HG03108 (cell line): ENCODE measurements at regions not wholly inside any gene's neighbourhood (a gene's known extent, or its start where the extent isn't known, plus 50 kb on each side); places are given as distances from the start of the nearest gene placed in this dataset.

ENCODE experiments used
- ATAC-seq: cut with Tn5 transposase; IDR thresholded peaks from one replicate; pipeline ENCODE4 v1.9.1; 2021; ENCODE audit warnings: moderate library complexity; ENCODE audit not compliant: unreplicated experiment

DNA sequence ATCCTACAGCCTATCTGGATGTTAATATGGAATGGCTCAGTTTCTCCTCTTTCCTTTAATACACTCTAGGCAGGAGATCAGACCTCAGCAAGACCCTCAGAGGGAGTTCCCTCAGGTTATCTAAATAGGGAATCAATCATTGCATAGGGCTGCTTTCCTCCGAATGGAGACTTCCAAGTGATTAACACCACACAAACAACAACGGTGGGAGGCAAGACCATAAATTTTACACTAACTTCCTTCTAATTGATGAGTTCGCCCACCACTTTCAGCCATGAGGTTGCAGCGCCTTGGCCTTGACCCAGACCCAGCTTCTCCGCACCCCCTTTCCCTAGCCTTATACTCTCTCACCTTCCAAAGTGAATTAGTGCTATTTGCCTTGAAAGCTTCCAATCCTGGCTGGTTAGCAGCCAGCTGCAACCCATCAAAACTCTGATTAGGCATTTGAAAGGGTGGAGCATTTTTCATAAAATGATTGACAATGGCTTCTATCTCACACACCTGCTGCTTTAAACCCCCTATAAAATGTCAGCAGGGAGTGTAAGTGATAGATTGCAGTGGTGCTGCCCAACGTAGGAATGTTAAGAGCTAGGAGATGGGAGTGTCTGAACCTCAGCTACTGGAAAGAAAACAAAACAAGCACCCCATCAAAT lies 534.9 kb upstream of the USP24 start:
- no peak for ATAC-seq

DNA sequence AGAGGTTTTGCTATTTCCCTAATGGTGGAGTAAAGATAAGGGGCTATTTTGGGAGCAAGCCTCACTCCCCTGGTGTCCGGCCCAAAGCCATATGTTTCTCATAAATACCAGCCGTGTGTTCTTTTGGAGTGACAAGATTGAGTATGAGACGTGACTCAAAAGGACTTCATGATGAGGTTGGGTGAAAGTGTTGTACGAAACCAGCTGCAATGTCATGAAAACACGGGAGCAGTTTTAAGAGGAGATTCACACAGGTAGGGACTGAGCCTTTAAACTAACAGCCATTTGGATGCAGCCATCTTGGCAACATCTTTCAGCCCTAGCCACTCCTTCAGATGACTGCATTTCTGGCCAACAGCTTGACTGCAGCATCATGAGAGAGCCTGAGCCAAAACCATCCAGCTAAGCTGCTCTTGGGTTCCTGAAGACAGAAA lies 532.3 kb upstream of the USP24 start:
- ATAC-seq, result no peak

DNA sequence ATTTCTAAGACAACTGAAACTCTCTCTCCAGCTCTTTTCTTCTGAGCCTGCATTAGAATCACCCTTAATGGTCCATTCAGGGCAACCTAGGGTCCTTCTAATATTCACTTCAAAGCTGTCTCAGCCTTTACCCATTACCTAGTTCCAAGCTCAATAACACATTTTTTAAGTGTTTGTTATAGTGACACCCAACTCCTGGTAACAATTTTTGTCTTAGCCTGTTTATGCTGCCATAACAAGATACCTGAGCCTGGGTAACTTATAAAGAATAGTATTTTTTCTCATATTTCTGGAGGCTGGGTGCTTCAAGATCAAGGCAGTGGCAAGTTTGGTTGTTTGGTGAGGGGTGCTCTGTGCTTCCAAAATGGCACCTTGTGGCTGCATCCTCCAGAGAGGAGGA lies 531.5 kb upstream of the USP24 start:
- ATAC-seq, result no peak

DNA sequence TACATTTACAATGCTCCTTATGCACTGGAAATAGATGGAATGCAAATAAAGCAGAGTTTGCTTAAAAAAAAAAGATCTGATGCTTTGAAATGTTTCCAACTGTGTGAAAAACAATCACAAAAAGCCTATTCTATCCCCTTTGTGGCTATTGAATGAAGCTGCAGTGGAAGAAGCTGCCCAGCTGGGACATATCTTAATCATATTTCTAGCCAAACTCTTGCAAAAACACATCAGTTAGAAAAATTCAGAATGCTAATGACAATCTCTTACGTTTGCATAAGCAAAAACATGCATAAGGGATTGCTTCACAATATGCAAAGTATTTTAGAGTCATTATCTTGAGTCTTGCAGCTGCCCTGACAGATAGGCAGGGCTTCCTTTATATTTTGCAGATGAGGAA lies 526.4 kb upstream of the USP24 start:
- ATAC-seq, result no peak

DNA sequence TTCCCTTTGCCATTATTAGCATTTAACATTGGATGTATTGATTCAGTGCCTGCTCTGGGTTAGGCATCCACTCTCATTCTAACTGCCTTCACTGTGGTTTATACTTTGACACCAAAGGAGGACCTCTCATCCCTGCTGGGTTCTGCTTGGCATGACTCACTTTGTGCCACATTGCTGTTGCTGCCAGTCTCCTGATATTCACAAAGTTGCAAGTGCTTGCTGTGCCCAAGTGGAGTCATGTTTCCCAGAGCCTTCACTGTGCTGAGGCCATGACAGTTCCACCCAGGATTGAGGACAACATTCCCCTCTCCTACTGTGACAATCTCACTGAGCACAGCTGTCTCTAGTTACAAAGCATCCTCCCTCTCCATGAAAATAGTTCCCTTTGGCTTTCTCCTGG lies 519.9 kb upstream of the USP24 start:
- ATAC-seq, result no peak

GRCh38 chr1:55726994-55727393 lies 511.8 kb upstream of the USP24 start:
- ATAC-seq, result no peak

DNA sequence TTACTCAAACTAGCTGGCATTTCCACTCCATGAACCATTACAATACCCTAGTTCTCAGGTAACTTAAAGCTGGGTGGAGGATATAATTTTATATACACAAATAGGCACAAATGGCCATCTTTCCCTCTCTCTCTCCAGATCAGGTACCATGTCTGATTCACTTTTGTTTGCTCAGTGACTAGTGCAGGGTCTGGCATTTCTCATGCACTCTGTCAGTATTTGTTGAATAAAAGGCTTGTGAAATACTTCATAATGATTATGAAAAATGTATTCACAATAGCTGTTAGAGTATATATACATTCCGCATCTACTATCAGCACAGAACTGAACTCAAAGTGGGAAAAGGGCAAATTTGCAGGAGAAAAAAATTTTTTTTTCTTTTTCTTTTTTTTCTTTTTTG lies 510.2 kb upstream of the USP24 start:
- no peak for ATAC-seq

DNA sequence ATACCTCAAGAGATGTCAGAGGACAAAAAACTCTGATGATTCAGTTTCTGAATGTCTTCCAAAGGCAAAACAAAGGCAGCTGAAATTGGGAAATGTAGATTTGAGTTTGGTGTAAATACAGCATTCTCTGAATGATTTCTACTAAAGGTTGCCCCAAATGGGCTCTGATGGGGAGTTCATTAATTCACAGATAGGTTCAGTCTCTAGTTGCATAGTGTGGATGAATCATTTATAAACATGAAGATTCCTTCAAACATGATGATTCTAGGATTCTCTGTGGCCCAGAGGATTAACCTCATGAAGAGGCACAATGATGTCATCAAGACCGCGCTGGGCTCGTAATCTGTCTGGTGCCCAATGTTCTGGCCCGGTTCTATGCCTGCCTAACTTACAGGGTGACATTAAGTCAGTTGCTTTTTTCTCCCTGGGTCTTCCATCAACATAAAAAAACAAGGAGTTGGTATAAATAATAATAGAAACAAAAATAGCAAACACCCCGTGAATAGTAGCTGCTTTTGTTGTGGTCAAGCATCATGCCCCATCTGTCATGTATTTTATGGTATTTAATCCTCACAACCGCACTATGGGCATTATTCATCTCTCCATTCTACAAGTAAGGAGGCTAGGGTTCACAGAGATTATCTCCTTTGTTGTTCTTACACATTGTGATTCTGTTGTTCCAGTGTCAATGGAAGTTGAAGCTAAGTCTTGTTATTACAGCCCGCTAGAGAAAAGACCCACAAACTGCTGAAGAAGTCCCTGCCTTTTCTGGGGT lies 509.6 kb upstream of the USP24 start:
- no peak for ATAC-seq

GRCh38 chr1:55723001-55723400 lies 507.8 kb upstream of the USP24 start:
- ATAC-seq, result no peak

GRCh38 chr1:55720261-55720660 lies 505.1 kb upstream of the USP24 start:
- no peak for ATAC-seq

GRCh38 chr1:55718758-55719671 lies 503.9 kb upstream of the USP24 start:
- ATAC-seq, result no peak

- no peak for ATAC-seq
Measured at GRCh38 chr1:55717111-55717510, 501.9 kb upstream of the USP24 start.

GRCh38 chr1:55716610-55717009 lies 501.4 kb upstream of the USP24 start:
- ATAC-seq, result no peak

GRCh38 chr1:55716151-55716550 lies 501.0 kb upstream of the USP24 start:
- ATAC-seq, result no peak

- no peak for ATAC-seq
Measured at GRCh38 chr1:55714230-55714629, 499.1 kb upstream of the USP24 start.

- ATAC-seq, result no peak
Measured at GRCh38 chr1:55713516-55713915, 498.4 kb upstream of the USP24 start.

- no peak for ATAC-seq
Measured at GRCh38 chr1:55712148-55712547, 497.0 kb upstream of the USP24 start.

DNA sequence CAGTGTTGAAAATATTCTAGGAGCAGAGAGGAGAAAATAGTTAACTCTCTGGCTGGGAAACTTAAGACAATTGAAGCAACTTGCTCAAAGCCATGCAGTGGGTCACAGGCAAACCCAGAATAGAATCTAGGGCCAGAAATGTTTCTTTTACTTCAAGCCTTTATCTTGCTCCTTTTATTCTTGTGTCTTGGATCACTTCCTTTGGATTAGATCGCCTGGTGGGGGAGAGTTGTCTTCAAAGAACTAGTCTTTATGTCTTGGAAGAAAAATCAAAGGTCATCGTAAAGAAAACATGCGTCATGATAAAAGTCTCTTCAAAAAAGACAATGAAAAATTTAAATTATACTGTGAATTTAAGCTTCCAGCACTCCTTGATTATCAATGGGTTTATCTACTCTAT lies 493.6 kb upstream of the USP24 start:
- no peak for ATAC-seq

DNA sequence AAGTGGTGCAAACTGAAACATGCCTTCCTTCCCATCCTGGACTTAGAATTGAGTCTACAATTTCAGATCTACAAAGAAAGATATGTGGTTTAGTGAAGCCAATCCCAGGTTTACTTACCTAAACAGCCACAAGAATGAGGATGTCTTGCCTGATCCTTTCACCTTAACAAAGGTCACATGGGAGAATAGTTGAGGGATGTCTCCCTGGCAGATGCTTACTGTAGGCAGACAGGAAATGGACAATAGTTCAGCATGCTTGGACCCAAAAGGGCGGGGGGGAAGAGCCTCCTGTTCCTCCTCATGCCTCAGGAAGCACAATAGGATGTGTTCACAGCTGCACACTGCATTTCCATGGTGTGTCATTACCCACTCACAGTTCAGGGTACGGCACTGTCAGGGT lies 492.7 kb upstream of the USP24 start:
- no peak for ATAC-seq

DNA sequence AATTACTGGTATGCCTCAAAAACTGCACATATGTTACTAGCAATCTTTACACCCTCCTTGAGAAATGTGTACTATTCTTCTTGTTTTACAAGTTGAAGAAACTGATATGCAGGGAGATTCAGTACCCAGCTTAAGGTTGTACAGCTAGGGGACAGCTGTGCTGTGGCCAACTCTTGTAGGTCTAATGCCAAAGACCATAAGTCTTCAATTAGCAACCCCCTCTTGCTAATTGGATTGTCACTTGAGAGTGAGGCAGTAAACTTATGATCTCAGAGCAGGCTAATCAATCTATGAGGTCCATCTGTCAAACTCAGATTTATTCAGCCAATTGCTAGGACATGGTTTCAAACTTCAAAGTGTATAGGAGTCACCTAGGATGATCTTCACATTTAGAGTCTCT lies 492.0 kb upstream of the USP24 start:
- ATAC-seq, result no peak

DNA sequence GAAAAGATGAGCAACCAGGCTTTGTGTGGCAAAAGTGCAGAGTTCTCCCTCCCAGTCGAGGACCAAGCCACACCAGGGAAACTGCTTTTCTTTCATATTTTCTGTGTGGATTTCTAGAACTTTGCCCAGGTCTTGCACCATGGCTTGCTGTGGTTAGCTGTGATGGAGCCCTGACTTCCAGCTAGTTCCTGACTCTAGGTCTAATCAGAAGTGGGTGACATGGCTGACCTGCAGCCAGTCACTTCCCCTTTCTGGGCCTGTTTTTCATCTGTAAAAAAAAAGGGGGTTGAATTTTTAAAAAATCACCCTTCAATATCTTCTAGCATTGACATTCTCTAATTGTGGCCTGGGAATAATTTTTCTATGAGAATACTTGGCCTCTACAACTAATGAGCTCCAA lies 491.2 kb upstream of the USP24 start:
- ATAC-seq, result no peak
